Prostate gland (tissue), 2 donors: ENCODE measurements at regions not wholly inside any gene's neighbourhood (a gene's known extent, or its start where the extent isn't known, plus 50 kb on each side); places are given as distances from the start of the nearest gene placed in this dataset.

Experiments used
- POLR2A ChIP-seq: fragments of 450-650 bp; IDR thresholded peaks from one replicate; pipeline ENCODE4 v1.6.1; 2016; ENCODE audit warnings: antibody characterized with exemption, mild to moderate bottlenecking
- POLR2AphosphoS5 ChIP-seq: sonication (generic); formaldehyde crosslinking; IDR thresholded peaks from one replicate; pipeline ENCODE4 v1.6.1; 2017; ENCODE audit warnings: antibody characterized with exemption
- TF ChIP-seq, protein P1 (sequence below), 4 experiments: fragments of 200-600 bp in 2 of 4; fragments of 450-650 bp in 2 of 4; sonication (generic) in 2 of 4; IDR thresholded peaks; 1 replicate in 3 of 4; 2 replicates in 1 of 4; pipeline ENCODE4 v1.5.1; 2016 to 2019; ENCODE audit warnings: antibody characterized with exemption in 4 of 4, mild to moderate bottlenecking in 2 of 4, moderate library complexity in 2 of 4

DNA sequence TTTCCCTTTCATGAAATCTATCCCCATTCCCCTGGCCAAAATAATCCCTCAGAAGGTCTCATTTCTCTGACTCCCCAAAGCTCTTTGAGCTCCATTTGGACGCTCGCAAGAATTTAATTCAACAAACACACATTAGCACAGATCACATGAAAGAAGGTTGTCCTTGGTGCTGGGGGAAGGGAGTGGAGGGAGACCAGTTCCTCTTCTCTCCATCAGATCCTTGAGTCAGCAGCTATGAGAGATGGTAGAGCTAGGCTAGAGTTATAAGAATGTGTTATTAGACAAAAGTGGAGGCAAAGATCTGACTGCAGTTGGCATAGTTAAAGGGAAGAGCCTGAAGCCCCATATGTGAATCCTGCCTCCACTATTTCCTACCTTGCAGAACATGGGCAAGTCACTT lies 184.2 kb upstream of the CDYL start:
- TF ChIP-seq POLR2A, result no peak
- TF ChIP-seq POLR2AphosphoS5, result no peak
- TF ChIP-seq, protein P1, sequence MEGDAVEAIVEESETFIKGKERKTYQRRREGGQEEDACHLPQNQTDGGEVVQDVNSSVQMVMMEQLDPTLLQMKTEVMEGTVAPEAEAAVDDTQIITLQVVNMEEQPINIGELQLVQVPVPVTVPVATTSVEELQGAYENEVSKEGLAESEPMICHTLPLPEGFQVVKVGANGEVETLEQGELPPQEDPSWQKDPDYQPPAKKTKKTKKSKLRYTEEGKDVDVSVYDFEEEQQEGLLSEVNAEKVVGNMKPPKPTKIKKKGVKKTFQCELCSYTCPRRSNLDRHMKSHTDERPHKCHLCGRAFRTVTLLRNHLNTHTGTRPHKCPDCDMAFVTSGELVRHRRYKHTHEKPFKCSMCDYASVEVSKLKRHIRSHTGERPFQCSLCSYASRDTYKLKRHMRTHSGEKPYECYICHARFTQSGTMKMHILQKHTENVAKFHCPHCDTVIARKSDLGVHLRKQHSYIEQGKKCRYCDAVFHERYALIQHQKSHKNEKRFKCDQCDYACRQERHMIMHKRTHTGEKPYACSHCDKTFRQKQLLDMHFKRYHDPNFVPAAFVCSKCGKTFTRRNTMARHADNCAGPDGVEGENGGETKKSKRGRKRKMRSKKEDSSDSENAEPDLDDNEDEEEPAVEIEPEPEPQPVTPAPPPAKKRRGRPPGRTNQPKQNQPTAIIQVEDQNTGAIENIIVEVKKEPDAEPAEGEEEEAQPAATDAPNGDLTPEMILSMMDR (IDR thresholded peaks at IDR 0.05), result no peak
